Adrenal gland (tissue), 5 donors: ENCODE measurements at regions not wholly inside any gene's neighbourhood (a gene's known extent, or its start where the extent isn't known, plus 50 kb on each side); places are given as distances from the start of the nearest gene placed in this dataset.
A peak's percentile ranks its signal among the peaks of the same experiment; 100 is the strongest.

Source experiments
- CTCF ChIP-seq, 6 experiments: fragments of 450-650 bp in 4 of 6; fragments of 200-600 bp in 2 of 6; sonication (generic) in 1 of 6; IDR thresholded peaks; 1 replicate in 5 of 6; 2 replicates in 1 of 6; pipeline versions ENCODE4 v1.5.1 to v1.8.0; 2016 to 2021; ENCODE audit warnings: antibody characterized with exemption in 6 of 6, mild to moderate bottlenecking in 2 of 6, moderate library complexity in 1 of 6
- POLR2A ChIP-seq, 2 donors: fragments of 450-650 bp; IDR thresholded peaks; one replicate each; pipeline ENCODE4 v1.6.1; 2017; ENCODE audit warnings: antibody characterized with exemption in 2 of 2, mild to moderate bottlenecking in 2 of 2, moderate library complexity in 1 of 2
- donor health status: DM: no; HTN: no; CAD: no.

GRCh38 chr20:11838076-11838636 is 79.5 kb upstream of the BTBD3 start:
- peak in 1 of 6 experiments; percentile 7 for TF ChIP-seq CTCF (IDR thresholded peaks at IDR 0.05)
- no peak for TF ChIP-seq POLR2A (IDR thresholded peaks at IDR 0.05)
